Epithelial cell of esophagus (primary cell): ENCODE measurements at regions not wholly inside any gene's neighbourhood (a gene's known extent, or its start where the extent isn't known, plus 50 kb on each side); places are given as distances from the start of the nearest gene placed in this dataset.

ENCODE experiments used
- DNase-seq: peaks from one replicate; pipeline ENCODE4 v3.0.0; 2010; ENCODE audit warnings: low read depth
- H3K4me3 ChIP-seq: 2 replicates; pipeline ENCODE4 v1.5.1; 2011; ENCODE audit warnings: mild to moderate bottlenecking, low read length, control low read depth
- TF ChIP-seq, protein P1 (sequence below): IDR thresholded peaks from 2 replicates; pipeline ENCODE4 v1.5.1; 2011; ENCODE audit warnings: low read depth, mild to moderate bottlenecking, low read length, control low read depth, inconsistent platforms; ENCODE audit not compliant: insufficient read depth; ENCODE audit errors: missing control alignments

DNA sequence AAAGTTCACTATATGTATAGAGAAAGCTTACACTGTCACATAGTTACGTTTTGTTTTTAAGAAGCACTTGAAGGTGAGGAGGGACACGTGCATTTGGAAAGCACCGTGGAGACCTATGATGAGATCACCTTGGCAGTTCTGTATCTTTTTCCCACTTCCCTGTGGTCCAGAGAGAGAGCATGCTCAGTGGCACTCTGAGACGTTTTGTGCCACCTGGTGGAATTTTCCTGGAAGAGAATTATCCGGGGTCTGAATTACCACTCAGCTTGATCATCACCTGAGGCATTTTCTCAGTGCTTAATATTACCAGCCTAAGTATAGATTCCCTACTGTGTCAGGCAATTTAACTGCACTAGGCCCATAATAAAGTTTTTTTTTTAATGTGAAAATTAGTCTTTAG, 469.4 kb upstream of the SMIM21 start:
- TF ChIP-seq, protein P1, sequence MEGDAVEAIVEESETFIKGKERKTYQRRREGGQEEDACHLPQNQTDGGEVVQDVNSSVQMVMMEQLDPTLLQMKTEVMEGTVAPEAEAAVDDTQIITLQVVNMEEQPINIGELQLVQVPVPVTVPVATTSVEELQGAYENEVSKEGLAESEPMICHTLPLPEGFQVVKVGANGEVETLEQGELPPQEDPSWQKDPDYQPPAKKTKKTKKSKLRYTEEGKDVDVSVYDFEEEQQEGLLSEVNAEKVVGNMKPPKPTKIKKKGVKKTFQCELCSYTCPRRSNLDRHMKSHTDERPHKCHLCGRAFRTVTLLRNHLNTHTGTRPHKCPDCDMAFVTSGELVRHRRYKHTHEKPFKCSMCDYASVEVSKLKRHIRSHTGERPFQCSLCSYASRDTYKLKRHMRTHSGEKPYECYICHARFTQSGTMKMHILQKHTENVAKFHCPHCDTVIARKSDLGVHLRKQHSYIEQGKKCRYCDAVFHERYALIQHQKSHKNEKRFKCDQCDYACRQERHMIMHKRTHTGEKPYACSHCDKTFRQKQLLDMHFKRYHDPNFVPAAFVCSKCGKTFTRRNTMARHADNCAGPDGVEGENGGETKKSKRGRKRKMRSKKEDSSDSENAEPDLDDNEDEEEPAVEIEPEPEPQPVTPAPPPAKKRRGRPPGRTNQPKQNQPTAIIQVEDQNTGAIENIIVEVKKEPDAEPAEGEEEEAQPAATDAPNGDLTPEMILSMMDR = peak; percentile 3
- no peak overlapping the region for H3K4me3 ChIP-seq
- peak; percentile 1 for DNase-seq

DNA sequence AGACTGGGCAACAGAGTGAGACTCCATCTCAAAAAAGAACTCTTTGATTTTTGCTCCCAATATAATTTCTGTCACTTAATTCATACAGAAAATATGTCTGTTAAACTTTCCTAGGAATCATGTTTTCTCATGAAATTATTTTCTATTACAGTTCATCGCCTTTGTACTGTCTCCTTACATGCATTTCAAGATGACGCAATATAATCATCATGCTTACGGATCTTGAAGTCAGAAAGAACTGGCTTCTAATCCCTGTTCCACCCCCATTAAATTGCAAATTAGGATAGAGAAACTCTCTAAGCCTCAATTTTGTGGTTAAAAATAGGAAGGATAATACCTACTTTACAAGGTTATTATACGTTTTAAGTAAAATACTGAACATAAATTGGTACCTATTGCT, 467.6 kb upstream of the SMIM21 start:
- H3K4me3 ChIP-seq = no peak overlapping the region
- DNase-seq = no peak
- TF ChIP-seq, protein P1 = no peak

- TF ChIP-seq, protein P1 = no peak
- no peak for DNase-seq
- H3K4me3 ChIP-seq = no peak overlapping the region
Measured at GRCh38 chr18:75884728-75885127, 457.2 kb upstream of the SMIM21 start.

GRCh38 chr18:75880925-75881504, 453.5 kb upstream of the SMIM21 start:
- H3K4me3 ChIP-seq = no peak overlapping the region
- DNase-seq = no peak
- TF ChIP-seq, protein P1 = no peak

DNA sequence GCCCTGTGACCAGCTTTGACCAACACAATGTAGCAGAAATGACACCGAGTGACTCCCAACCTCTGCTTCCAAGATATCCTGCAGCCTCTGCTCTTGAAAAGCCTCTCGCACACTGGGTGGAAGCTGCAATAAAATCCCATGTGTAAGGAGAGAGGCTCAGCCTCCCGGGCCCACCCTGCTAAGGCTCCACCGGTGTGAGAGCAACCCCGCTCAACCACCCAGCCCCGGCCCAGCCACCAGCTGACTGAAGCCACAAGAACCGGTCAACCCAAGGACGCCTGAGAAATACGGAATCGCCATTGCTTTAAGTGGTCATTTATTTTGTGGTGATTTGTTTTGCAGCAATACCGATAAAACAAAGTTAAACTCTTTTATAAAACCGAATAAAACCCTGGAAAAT, 452.8 kb upstream of the SMIM21 start:
- TF ChIP-seq, protein P1 = no peak
- no peak overlapping the region for H3K4me3 ChIP-seq
- no peak for DNase-seq

GRCh38 chr18:75879196-75879595, 451.7 kb upstream of the SMIM21 start:
- TF ChIP-seq, protein P1 = no peak
- no peak for DNase-seq
- H3K4me3 ChIP-seq = no peak overlapping the region

DNA sequence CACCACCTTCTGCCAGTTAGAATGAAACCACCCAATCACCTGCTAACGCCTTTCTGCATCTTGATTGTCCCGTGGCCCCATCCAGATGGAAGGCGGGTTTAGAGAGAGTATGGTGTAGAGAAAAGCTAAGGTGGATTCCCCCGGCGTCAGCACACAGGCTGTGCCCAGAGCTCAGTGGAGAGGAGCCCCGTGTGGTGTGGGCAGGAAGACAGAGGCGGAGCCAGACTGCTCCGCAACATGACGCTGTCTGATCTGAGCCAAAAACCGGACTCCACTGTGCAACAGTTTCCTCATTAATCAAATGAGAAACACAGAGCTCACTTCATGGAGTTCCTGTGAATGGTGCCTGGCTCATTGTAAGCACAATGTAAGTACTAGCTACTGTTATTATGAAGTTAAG, 448.1 kb upstream of the SMIM21 start:
- TF ChIP-seq, protein P1 = no peak
- no peak overlapping the region for H3K4me3 ChIP-seq
- no peak for DNase-seq
